GM12872 (cell line): ENCODE measurements at regions not wholly inside any gene's neighbourhood (a gene's known extent, or its start where the extent isn't known, plus 50 kb on each side); places are given as distances from the start of the nearest gene placed in this dataset.

Experiments
- CTCF ChIP-seq: IDR thresholded peaks from 3 replicates; pipeline ENCODE4 v1.5.1; 2011; ENCODE audit warnings: low read depth, mild to moderate bottlenecking, low read length, moderate library complexity; ENCODE audit not compliant: insufficient read depth

GRCh38 chr16:16578701-16579100, 199.8 kb downstream of the NPIPA7 start:
- no peak for TF ChIP-seq CTCF

GRCh38 chr16:16593156-16593863, 214.4 kb downstream of the NPIPA7 start:
- TF ChIP-seq CTCF = peak; percentile 54

- no peak for TF ChIP-seq CTCF
Observed at GRCh38 chr16:16763449-16763848, 384.5 kb downstream of the NPIPA7 start.

- TF ChIP-seq CTCF = no peak
Observed at GRCh38 chr16:16774389-16774788, 395.4 kb downstream of the NPIPA7 start.

- TF ChIP-seq CTCF = no peak
Observed at GRCh38 chr16:16778332-16778731, 399.4 kb downstream of the NPIPA7 start.

GRCh38 chr16:16780588-16780987, 401.6 kb downstream of the NPIPA7 start:
- no peak for TF ChIP-seq CTCF

- no peak for TF ChIP-seq CTCF
Observed at GRCh38 chr16:16782153-16782552, 403.2 kb downstream of the NPIPA7 start.

- no peak for TF ChIP-seq CTCF
Observed at GRCh38 chr16:16788004-16788403, 409.1 kb downstream of the NPIPA7 start.
